ENCODE measurements at regions not wholly inside any gene's neighbourhood (a gene's known extent, or its start where the extent isn't known, plus 50 kb on each side); places are given as distances from the start of the nearest gene placed in this dataset.

DNA sequence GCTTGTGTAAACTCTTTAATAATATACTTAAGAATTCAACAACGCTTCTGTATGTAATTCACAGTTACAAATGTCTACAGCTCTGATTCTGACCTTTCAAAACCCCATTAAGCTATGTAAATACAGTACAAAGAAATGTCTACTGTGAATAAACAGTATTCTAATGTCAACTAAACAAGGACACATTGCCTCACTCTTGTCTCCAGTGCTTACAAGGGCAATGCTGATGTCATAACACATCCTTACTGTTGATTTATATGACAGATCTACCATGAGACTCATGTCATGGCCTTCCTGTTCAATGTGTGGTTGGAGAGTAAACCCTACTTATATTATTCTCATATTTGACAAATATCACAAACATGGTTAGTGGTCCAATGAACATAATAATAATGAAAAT, 256.1 kb upstream of the ADGRL3 start (continued):
- TF ChIP-seq, protein P1, sequence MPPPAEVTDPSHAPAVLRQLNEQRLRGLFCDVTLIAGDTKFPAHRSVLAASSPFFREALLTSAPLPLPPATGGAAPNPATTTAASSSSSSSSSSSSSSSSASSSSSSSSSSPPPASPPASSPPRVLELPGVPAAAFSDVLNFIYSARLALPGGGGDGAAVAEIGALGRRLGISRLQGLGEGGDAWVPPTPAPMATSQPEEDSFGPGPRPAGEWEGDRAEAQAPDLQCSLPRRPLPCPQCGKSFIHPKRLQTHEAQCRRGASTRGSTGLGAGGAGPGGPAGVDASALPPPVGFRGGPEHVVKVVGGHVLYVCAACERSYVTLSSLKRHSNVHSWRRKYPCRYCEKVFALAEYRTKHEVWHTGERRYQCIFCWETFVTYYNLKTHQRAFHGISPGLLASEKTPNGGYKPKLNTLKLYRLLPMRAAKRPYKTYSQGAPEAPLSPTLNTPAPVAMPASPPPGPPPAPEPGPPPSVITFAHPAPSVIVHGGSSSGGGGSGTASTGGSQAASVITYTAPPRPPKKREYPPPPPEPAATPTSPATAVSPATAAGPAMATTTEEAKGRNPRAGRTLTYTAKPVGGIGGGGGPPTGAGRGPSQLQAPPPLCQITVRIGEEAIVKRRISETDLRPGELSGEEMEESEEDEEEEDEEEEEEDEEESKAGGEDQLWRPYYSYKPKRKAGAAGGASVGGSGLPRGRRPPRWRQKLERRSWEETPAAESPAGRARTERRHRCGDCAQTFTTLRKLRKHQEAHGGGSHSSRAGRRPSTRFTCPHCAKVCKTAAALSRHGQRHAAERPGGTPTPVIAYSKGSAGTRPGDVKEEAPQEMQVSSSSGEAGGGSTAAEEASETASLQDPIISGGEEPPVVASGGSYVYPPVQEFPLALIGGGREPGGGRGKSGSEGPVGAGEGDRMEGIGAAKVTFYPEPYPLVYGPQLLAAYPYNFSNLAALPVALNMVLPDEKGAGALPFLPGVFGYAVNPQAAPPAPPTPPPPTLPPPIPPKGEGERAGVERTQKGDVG (CRISPR knock-in tag; IDR thresholded peaks at IDR 0.05): no peak
- TF ChIP-seq NFIC (IDR thresholded peaks at IDR 0.05; ENCODE audit: low read depth, low read length): no peak

DNA sequence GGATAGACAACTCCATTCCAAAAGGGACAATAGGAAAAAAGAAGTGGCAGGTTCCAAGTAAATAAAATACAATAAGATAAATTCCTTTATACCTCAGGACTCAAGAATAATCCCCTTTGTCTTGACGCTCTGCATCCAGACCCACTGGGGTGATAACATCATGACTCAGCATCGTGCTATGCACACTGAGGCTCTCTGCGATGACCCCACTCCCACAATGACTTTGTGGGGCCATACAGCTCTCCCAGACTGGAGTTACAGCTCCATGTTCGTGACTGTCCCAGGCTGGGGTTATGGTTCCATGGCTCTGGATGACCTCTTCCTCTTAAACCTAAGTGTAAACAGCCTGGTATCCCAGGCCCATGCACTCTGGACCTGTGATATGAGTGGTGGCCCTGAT, 254.5 kb upstream of the ADGRL3 start:
- WGBS (ENCODE audit: insufficient coverage, insufficient replicate concordance, low lambda C conversion rate, missing lambda C conversion rate): 28% methylated on average over 4 of the region's 4 CpGs

More for the DNA sequence above, 254.5 kb upstream of the ADGRL3 start:
- BruUV-seq (replicated peaks): no TSS peak
- no peaks in the 10 kb centered on the region for H3K4me1 ChIP-seq (ENCODE audit: control insufficient read depth, insufficient read depth, low read length)
- ChIA-PET CTCF (no interaction called here), RAD21 (ENCODE audit: unreplicated experiment) (no interaction called here), SMC1A (ENCODE audit: uncharacterized antibody, unreplicated experiment) (no interaction called here), POLR2A (no interaction called here)
- intact Hi-C loops (cut with micrococcal nuclease; ENCODE audit: unreplicated experiment) (no loop called here), in situ Hi-C loops (cut with MboI) (no loop called here)
- H3K79me2 ChIP-seq (ENCODE audit: control insufficient read depth, insufficient read depth, low read length): no peaks in the 10 kb centered on the region
- H3K4me2 ChIP-seq (ENCODE audit: control insufficient read depth, insufficient read depth): no peak overlapping the region
- no peak for FAIRE-seq
- DNase-seq (ENCODE audit: low read depth, low spot score): no peak
- no peaks in the 10 kb centered on the region for H3K36me3 ChIP-seq (ENCODE audit: control insufficient read depth in 2 of 2, insufficient read depth in 2 of 2, low read length in 1 of 2)
- TF ChIP-seq POU2F2 (IDR thresholded peaks at IDR 0.05; ENCODE audit: borderline replicate concordance, low read depth, low read length): no peak
- no peak for TF ChIP-seq NR2C1 (IDR thresholded peaks at IDR 0.05)
- TF ChIP-seq TBL1XR1 (IDR thresholded peaks at IDR 0.05; ENCODE audit: low read depth, low read length): no peak
- TF ChIP-seq, protein P2, sequence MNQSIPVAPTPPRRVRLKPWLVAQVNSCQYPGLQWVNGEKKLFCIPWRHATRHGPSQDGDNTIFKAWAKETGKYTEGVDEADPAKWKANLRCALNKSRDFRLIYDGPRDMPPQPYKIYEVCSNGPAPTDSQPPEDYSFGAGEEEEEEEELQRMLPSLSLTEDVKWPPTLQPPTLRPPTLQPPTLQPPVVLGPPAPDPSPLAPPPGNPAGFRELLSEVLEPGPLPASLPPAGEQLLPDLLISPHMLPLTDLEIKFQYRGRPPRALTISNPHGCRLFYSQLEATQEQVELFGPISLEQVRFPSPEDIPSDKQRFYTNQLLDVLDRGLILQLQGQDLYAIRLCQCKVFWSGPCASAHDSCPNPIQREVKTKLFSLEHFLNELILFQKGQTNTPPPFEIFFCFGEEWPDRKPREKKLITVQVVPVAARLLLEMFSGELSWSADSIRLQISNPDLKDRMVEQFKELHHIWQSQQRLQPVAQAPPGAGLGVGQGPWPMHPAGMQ (IDR thresholded peaks at IDR 0.05; ENCODE audit: borderline replicate concordance): no peak
- TF ChIP-seq PML (IDR thresholded peaks at IDR 0.05; ENCODE audit: low read length): no peak
- no peak for TF ChIP-seq ZBED1 (IDR thresholded peaks at IDR 0.05; ENCODE audit: borderline replicate concordance)
- TF ChIP-seq, protein P3, sequence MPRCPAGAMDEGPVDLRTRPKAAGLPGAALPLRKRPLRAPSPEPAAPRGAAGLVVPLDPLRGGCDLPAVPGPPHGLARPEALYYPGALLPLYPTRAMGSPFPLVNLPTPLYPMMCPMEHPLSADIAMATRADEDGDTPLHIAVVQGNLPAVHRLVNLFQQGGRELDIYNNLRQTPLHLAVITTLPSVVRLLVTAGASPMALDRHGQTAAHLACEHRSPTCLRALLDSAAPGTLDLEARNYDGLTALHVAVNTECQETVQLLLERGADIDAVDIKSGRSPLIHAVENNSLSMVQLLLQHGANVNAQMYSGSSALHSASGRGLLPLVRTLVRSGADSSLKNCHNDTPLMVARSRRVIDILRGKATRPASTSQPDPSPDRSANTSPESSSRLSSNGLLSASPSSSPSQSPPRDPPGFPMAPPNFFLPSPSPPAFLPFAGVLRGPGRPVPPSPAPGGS (IDR thresholded peaks at IDR 0.05; ENCODE audit: borderline replicate concordance, insufficient read depth, low read depth, low read length, poor library complexity, severe bottlenecking): no peak
- no peak for TF ChIP-seq BRCA1 (IDR thresholded peaks at IDR 0.05; ENCODE audit: low read depth, low read length)
- no peak for TF ChIP-seq KDM1A (IDR thresholded peaks at IDR 0.05; ENCODE audit: borderline replicate concordance)
- no peak for TF ChIP-seq NR2F1 (conservative IDR thresholded peaks at IDR 0.05)
- no peak for TF ChIP-seq SMARCA5 (IDR thresholded peaks at IDR 0.05)
- TF ChIP-seq TCF3 (IDR thresholded peaks at IDR 0.05; ENCODE audit: borderline replicate concordance, insufficient read depth, low read depth, low read length): no peak
- no peak overlapping the region for H2AFZ ChIP-seq (ENCODE audit: control insufficient read depth, low read depth, low read length)
- no peaks in the 10 kb centered on the region for H4K20me1 ChIP-seq (ENCODE audit: control insufficient read depth, insufficient read depth)
- H3K27me3 ChIP-seq (replicated peaks in 1 of 2; ENCODE audit: control insufficient read depth in 2 of 2, insufficient read depth in 2 of 2, low read length in 1 of 2): no peaks in the 10 kb centered on the region
- no peak overlapping the region for H3K4me3 ChIP-seq
- no peak for ATAC-seq
- H3K27ac ChIP-seq (ENCODE audit: control insufficient read depth, insufficient read depth): no peak overlapping the region
- H3K9ac ChIP-seq (ENCODE audit: control insufficient read depth, insufficient read depth, low read length): no peak overlapping the region
- H3K9me3 ChIP-seq (replicated peaks; ENCODE audit: control insufficient read depth, insufficient read depth, low read length): no peaks in the 10 kb centered on the region

All from GM12878 (cell line).